Parathyroid adenoma (tissue), 2 donors: ENCODE measurements at regions not wholly inside any gene's neighbourhood (a gene's known extent, or its start where the extent isn't known, plus 50 kb on each side); places are given as distances from the start of the nearest gene placed in this dataset.

Experiments
- H2AFZ ChIP-seq: fragments of 300-600 bp; sonication (generic); one replicate; pipeline ENCODE4 v1.7.0; 2017; ENCODE audit warnings: antibody characterized with exemption, mild to moderate bottlenecking
- H3K27ac ChIP-seq: fragments of 300-600 bp; sonication (generic); one replicate; pipeline ENCODE4 v1.7.0; 2017
- H3K27me3 ChIP-seq: fragments of 300-600 bp; sonication (generic); one replicate; pipeline ENCODE4 v1.7.0; 2017; ENCODE audit warnings: low read length; ENCODE audit not compliant: control insufficient read depth, insufficient read depth
- H3K36me3 ChIP-seq: fragments of 300-600 bp; sonication (generic); one replicate; pipeline ENCODE4 v1.7.0; 2017; ENCODE audit warnings: low read length; ENCODE audit not compliant: control insufficient read depth, insufficient read depth
- H3K4me1 ChIP-seq: fragments of 300-600 bp; sonication (generic); one replicate; pipeline ENCODE4 v1.7.0; 2017; ENCODE audit warnings: control low read depth
- H3K4me2 ChIP-seq: fragments of 300-600 bp; sonication (generic); one replicate; pipeline ENCODE4 v1.7.0; 2017; ENCODE audit warnings: low read length
- H3K4me3 ChIP-seq: fragments of 300-600 bp; sonication (generic); one replicate; pipeline ENCODE4 v1.7.0; 2017; ENCODE audit warnings: low read depth, low read length
- H3K79me2 ChIP-seq: fragments of 300-600 bp; sonication (generic); one replicate; pipeline ENCODE4 v1.7.0; 2017; ENCODE audit warnings: control low read depth
- H3K9ac ChIP-seq: fragments of 300-600 bp; sonication (generic); one replicate; pipeline ENCODE4 v1.7.0; 2017; ENCODE audit warnings: mild to moderate bottlenecking
- H3K9me3 ChIP-seq: fragments of 300-600 bp; sonication (generic); one replicate; pipeline ENCODE4 v1.7.0; 2017; ENCODE audit warnings: low read length; ENCODE audit not compliant: control insufficient read depth
- TF ChIP-seq, protein P1 (sequence below): fragments of 300-600 bp; sonication (generic); IDR thresholded peaks from one replicate; pipeline ENCODE4 v1.7.0; 2017; ENCODE audit warnings: antibody characterized with exemption, mild to moderate bottlenecking
- donor health status: primary hyperparathyroidism.

DNA sequence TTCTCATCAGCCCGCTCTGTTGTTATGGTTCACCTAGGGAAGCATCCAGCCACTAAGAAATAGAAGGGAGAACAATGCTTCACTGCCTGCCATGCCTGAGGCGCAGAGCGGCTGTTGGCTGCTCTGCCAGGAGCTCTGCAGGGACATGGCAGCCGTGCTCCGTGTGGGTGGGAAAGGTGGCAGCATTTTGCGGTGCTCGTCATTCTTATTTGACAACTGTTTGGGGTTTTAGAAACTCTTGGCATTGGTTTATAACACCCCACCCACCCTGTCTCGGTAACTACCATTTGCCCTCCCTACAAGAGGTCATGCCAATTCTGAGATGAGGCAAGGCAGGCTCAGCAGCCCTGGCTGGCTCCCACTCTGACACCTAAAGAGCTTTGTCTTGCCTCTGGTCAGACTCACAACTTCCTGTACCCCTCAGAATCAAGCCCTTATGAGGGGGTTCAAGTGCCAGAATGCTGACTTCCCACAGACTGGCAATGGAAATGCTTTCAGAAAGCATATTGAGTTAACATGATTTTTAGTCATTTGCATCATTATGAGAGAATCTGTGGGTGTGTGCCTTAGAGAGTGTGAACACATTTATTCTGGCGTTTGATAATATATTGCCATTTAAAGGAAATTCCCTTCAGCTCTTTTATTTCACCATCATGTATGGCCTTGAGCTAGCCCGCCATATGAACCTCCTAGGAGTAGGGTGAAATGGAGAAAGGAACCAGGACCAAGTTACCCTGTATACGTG is 288.0 kb upstream of the ANKRD55 start:
- H3K4me2 ChIP-seq, result peak overlapping the region; percentile 47
- H3K4me3 ChIP-seq, result no peak overlapping the region
- H2AFZ ChIP-seq, result peak overlapping the region; percentile 69
- H3K4me1 ChIP-seq, result peaks cover 44% of the 10 kb centered on the region
- TF ChIP-seq, protein P1, sequence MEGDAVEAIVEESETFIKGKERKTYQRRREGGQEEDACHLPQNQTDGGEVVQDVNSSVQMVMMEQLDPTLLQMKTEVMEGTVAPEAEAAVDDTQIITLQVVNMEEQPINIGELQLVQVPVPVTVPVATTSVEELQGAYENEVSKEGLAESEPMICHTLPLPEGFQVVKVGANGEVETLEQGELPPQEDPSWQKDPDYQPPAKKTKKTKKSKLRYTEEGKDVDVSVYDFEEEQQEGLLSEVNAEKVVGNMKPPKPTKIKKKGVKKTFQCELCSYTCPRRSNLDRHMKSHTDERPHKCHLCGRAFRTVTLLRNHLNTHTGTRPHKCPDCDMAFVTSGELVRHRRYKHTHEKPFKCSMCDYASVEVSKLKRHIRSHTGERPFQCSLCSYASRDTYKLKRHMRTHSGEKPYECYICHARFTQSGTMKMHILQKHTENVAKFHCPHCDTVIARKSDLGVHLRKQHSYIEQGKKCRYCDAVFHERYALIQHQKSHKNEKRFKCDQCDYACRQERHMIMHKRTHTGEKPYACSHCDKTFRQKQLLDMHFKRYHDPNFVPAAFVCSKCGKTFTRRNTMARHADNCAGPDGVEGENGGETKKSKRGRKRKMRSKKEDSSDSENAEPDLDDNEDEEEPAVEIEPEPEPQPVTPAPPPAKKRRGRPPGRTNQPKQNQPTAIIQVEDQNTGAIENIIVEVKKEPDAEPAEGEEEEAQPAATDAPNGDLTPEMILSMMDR, result no peak
- no peaks in the 10 kb centered on the region for H3K36me3 ChIP-seq
- no peaks in the 10 kb centered on the region for H3K79me2 ChIP-seq
- no peaks in the 10 kb centered on the region for H3K9me3 ChIP-seq
- no peaks in the 10 kb centered on the region for H3K27me3 ChIP-seq
- no peak overlapping the region for H3K9ac ChIP-seq
- H3K27ac ChIP-seq, result no peak overlapping the region

DNA sequence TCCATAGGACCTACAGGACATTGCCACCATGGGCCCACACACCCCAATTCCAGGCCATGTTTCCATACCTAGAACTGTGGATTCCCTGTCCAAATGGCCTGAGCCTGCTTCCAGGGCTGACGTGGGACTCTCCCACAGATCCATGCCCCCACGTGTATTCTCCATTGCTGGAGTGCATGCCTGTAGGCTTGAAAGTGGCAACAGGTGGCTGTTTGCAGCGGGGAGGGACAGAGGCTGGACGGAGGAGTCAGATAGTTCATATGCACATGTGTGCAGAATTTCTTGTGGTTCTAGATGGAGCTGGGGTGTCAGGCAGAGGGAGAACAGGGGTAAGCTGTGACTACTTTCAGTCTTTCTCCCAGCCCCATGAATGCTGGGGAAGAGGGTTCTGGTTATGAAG is 285.7 kb upstream of the ANKRD55 start:
- H3K9me3 ChIP-seq, result no peaks in the 10 kb centered on the region
- no peaks in the 10 kb centered on the region for H3K36me3 ChIP-seq
- no peak overlapping the region for H2AFZ ChIP-seq

DNA sequence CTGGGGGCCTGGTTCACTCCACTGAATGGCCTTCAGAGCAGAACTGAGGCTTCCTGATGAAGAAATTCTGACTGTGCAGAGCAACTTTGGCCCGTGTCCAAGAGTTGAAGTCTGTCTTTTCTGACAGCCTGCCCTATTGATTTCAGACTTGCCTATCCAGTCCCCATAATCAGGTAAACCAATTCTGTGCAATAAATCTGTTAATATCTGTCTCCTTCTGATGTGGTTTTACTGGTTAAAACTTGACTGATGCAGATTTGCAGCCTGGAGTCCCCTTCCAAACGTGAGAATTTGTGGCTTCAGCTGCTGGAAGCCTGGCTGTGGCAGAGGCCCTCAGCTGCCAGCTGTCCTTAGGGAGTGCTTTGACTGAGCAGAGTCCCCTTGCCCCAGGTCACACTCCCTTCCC is 283.9 kb upstream of the ANKRD55 start:
- TF ChIP-seq, protein P1, result no peak
- no peak overlapping the region for H3K4me3 ChIP-seq
- H3K36me3 ChIP-seq, result no peaks in the 10 kb centered on the region
- no peak overlapping the region for H2AFZ ChIP-seq
- no peaks in the 10 kb centered on the region for H3K79me2 ChIP-seq
- no peaks in the 10 kb centered on the region for H3K27me3 ChIP-seq
- H3K27ac ChIP-seq, result no peak overlapping the region
- H3K4me2 ChIP-seq, result no peak overlapping the region
- H3K4me1 ChIP-seq, result peaks cover 60% of the 10 kb centered on the region
- H3K9ac ChIP-seq, result no peak overlapping the region
- no peaks in the 10 kb centered on the region for H3K9me3 ChIP-seq

More for the DNA sequence above, 285.7 kb upstream of the ANKRD55 start:
- Histone ChIP-seq H3K9ac (no peak overlapping the region), H3K4me1 (peaks cover 57% of the 10 kb centered on the region), H3K27me3 (no peaks in the 10 kb centered on the region), H3K79me2 (no peaks in the 10 kb centered on the region), H3K4me2 (no peak overlapping the region), H3K4me3 (no peak overlapping the region), H3K27ac (no peak overlapping the region)
- TF ChIP-seq, protein P1, result no peak

DNA sequence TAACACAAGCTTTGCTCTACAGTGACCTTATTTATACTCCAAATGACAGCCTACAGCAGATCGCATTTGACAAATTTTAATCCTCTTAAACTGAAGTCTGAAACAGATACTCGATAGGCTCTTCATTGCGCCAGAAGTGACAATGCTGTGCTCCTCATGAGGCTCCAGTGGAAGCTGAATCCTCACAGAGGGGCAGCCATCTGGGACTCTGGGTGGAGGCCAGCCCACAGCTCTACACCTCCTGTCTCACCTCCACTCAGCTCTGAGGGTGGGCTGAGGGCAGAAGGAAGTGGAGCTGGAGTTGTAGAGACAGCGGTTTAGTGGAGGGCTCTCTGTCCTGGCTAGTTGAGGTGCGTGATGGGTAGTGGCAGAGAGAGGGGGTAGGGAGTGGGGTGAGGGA is 283.3 kb upstream of the ANKRD55 start:
- Histone ChIP-seq H3K27me3 (no peaks in the 10 kb centered on the region), H3K27ac (no peak overlapping the region), H3K36me3 (no peaks in the 10 kb centered on the region), H3K9ac (no peak overlapping the region), H2AFZ (no peak overlapping the region), H3K4me2 (no peak overlapping the region), H3K4me3 (no peak overlapping the region), H3K4me1 (peaks cover 59% of the 10 kb centered on the region), H3K79me2 (no peaks in the 10 kb centered on the region), H3K9me3 (no peaks in the 10 kb centered on the region)
- TF ChIP-seq, protein P1, result no peak

DNA sequence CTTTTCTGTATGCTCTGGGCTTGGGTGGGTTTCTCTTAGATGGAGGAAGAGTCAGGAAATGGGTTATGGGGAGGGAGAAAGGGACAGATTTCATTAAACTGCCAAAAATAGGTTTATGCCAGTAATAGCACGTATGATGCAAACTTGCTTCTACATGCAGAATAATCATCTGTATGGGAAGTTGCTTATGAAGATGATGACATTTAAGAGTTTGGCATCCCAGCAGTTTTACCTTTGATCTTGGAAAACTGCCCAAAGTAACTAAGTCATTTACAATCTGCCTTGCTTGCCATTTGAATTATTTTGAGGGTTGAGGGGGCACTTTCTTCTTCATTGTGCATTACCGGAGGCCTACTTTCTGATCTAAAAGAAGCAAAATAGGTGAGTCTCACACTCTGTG is 282.9 kb upstream of the ANKRD55 start:
- H3K4me3 ChIP-seq, result no peak overlapping the region

More for the DNA sequence above, 282.9 kb upstream of the ANKRD55 start:
- TF ChIP-seq, protein P1, result no peak
- no peak overlapping the region for H2AFZ ChIP-seq
- H3K79me2 ChIP-seq, result no peaks in the 10 kb centered on the region
- no peak overlapping the region for H3K4me2 ChIP-seq
- no peaks in the 10 kb centered on the region for H3K9me3 ChIP-seq
- H3K27ac ChIP-seq, result no peak overlapping the region
- H3K4me1 ChIP-seq, result peaks cover 55% of the 10 kb centered on the region
- no peaks in the 10 kb centered on the region for H3K27me3 ChIP-seq
- H3K36me3 ChIP-seq, result no peaks in the 10 kb centered on the region
- no peak overlapping the region for H3K9ac ChIP-seq
